Heart left ventricle (tissue), 13 donors: ENCODE measurements at regions not wholly inside any gene's neighbourhood (a gene's known extent, or its start where the extent isn't known, plus 50 kb on each side); places are given as distances from the start of the nearest gene placed in this dataset.
"Not testable (repeated sequence)": the region's sequence is repeated elsewhere in the genome, so short reads cannot be mapped to it uniquely, and the experiment has no call there.

ENCODE experiments used
- CTCF ChIP-seq, 12 donors: fragments of 200-600 bp; sonication (generic) in 4 of 12; IDR thresholded peaks; one replicate each; pipeline versions ENCODE4 v1.5.0 to v1.8.0; 2018 to 2022; ENCODE audit warnings: antibody characterized with exemption in 12 of 12, mild to moderate bottlenecking in 5 of 12
- POLR2A ChIP-seq, 2 donors: fragments of 450-650 bp; IDR thresholded peaks; one replicate each; pipeline ENCODE4 v1.6.1; 2017; ENCODE audit warnings: antibody characterized with exemption in 2 of 2, mild to moderate bottlenecking in 2 of 2, moderate library complexity in 2 of 2
- donor health status: ischemic (EF 13 %, LVEDD 7.1; RV severe dilation, severe dysfunction).
- donor health status: DM: no; HTN: yes; CAD: no.
- donor health status: DM: no; HTN: no; CAD: no.
- donor health status: ischemic (EF 25% LVEDD 6.9; RV normal size, moderate dysfunction).
- donor health status: ischemic (EF 25% LVEDD 5.7; RV mildly dilated, moderate dysfunction).
- donor health status: ischemic (EF 35%, LVEDD 5.7; RV mildly dilated, moderate dysfunction).
- donor health status: nonischemic (EF 11% LVEDD 7.7; RV severe dilation, severe dysfunction).
- donor health status: DM: yes; HTN: yes; CAD: no.
- donor health status: PGD.
- donor health status: ischemic (EF 29% LVEDD 5.4; RV normal size, mild dysfunction).
- donor health status: nonischemic (EF 23%, LVEDD 6.1; RV moderate dilation, normal function).

GRCh38 chr5:99510237-99510866, 581.5 kb upstream of the CHD1 start:
- not testable (repeated sequence) for TF ChIP-seq CTCF, POLR2A (IDR thresholded peaks at IDR 0.05)
